ENCODE measurements at regions not wholly inside any gene's neighbourhood (a gene's known extent, or its start where the extent isn't known, plus 50 kb on each side); places are given as distances from the start of the nearest gene placed in this dataset.

DNA sequence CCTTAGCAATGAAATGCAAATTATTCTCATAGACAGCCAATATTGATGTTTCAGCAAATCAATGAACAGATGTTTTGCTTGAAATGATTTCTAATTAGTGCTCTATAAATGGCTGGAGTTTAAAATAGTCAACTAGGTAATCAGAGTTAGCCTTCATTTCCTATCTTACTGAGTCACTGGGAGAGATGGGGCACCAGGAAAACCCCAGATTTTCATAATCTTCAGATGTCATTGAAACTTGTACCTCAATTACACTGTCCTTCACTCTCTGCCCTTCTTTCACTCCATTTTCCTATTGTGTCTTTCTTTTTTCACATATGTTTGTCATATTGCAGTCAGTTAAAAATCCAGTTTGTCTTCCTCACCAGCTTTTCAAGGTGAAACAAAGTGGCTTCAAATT is 92.7 kb downstream of the C12orf75 start:
- intact Hi-C loops (cut with DNase I): loop anchor here (5.0 kb wide), 1 partner anchor 714 kb away; the partner anchor contains the start of gene NUAK1
- Histone ChIP-seq H3K9me3 (no peaks in the 10 kb centered on the region), H3K36me3 (no peaks in the 10 kb centered on the region), H3K4me3 (no peak overlapping the region), H3K27ac (no peak overlapping the region), H3K4me1 (no peaks in the 10 kb centered on the region), H3K27me3 (no peaks in the 10 kb centered on the region), H3K9ac (ENCODE audit: low read depth in 2 of 2, low read length in 2 of 2) (no peak overlapping the region)
- TF ChIP-seq, protein P1, sequence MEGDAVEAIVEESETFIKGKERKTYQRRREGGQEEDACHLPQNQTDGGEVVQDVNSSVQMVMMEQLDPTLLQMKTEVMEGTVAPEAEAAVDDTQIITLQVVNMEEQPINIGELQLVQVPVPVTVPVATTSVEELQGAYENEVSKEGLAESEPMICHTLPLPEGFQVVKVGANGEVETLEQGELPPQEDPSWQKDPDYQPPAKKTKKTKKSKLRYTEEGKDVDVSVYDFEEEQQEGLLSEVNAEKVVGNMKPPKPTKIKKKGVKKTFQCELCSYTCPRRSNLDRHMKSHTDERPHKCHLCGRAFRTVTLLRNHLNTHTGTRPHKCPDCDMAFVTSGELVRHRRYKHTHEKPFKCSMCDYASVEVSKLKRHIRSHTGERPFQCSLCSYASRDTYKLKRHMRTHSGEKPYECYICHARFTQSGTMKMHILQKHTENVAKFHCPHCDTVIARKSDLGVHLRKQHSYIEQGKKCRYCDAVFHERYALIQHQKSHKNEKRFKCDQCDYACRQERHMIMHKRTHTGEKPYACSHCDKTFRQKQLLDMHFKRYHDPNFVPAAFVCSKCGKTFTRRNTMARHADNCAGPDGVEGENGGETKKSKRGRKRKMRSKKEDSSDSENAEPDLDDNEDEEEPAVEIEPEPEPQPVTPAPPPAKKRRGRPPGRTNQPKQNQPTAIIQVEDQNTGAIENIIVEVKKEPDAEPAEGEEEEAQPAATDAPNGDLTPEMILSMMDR (IDR thresholded peaks at IDR 0.05): no peak
- no peak for DNase-seq

DNA sequence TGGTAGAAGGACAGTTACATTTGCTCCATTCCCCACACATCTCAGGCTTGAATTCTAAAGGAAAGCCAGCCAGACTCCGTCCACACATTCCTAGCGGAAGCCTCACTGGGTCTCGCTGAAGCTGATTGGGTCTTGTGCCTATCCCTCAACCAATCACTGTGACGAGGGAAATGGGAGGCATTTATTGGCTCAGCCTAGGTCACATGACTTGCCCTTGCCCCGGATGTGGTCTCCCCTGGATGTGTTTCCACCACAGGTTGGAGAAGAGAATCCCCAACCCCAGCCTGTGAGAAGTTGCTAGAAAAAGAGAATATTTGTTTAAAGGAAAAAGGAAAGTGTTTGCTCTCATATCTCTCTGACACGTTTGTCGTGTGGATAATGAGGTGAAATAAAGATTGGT is 93.4 kb downstream of the C12orf75 start:
- TF ChIP-seq, protein P1 (IDR thresholded peaks at IDR 0.05): no peak
- Histone ChIP-seq H3K4me1 (no peaks in the 10 kb centered on the region), H3K9me3 (no peaks in the 10 kb centered on the region), H3K4me3 (no peak overlapping the region), H3K27ac (no peak overlapping the region), H3K9ac (ENCODE audit: low read depth in 2 of 2, low read length in 2 of 2) (no peak overlapping the region), H3K27me3 (no peaks in the 10 kb centered on the region), H3K36me3 (no peaks in the 10 kb centered on the region)
- intact Hi-C loops (cut with DNase I): loop anchor here (5.0 kb wide), 1 partner anchor 713 kb away; the partner anchor contains the start of gene NUAK1
- no peak for DNase-seq

DNA sequence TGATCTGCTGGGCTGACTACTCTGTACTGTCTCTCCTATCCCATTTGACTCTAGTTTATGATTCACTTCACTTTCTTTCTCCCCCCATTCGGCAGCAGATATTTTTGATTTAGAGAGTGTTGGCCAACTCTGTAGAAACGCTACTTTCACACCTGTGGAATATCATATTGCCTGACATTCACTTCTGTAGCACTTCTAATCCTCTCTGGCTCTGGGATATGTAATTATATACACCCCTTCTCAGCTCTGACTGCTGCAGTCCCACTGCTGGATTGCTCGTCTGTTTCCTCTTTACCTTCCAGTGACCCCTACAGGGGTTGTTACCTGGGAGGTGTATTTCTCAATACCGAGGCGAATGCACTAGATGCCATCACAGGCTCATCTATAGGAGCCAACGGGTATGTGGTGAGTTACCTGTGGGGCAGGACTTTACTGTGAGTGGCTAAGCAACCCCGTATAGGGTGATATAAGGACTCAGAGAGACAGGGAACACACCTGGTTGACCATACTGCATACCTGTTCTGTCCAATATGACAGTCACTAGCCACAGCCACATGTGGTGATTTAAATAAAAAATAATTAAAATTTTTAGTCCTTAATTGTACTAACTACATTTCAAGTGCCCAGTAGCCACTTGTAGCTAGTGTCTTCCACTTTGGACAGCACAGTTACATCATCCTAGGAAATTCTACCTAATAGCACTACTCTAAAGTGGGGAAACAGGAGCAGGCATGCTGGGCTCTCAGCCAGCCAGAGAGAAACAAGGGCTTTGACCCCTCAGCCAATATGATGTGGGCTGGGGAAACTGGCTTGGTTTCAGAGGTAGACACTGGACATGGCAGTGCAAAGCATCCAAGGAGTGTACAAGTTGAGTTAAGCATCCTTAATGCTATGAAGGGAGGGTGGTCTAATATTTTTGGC is 95.0 kb downstream of the C12orf75 start:
- TF ChIP-seq, protein P1 (IDR thresholded peaks at IDR 0.05): no peak
- H3K36me3 ChIP-seq: no peaks in the 10 kb centered on the region
- no peak overlapping the region for H3K4me3 ChIP-seq
- H3K4me1 ChIP-seq: no peaks in the 10 kb centered on the region
- H3K9ac ChIP-seq (ENCODE audit: low read depth in 2 of 2, low read length in 2 of 2): no peak overlapping the region
- DNase-seq: no peak
- H3K9me3 ChIP-seq: no peaks in the 10 kb centered on the region
- intact Hi-C loops (cut with DNase I): no loop called here
- no peak overlapping the region for H3K27ac ChIP-seq
- H3K27me3 ChIP-seq: no peaks in the 10 kb centered on the region

DNA sequence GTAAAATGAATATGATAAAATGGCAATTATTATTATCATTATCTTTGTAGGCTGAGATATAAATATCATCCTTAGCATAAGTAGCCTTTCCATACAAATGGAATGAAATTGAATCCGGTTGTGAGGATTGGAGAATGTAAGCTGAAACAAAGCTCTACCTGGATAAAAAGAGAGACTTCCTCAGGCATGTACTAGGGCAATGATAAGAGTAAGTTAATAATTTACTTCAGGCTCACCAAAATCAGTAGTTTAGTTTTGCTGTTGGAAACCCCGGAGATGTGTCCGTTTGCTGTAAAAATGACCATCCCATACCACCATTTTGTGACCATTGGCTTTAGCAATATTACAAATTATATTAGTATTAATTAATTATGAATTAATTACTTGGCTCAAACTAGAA is 96.3 kb downstream of the C12orf75 start:
- TF ChIP-seq, protein P1 (IDR thresholded peaks at IDR 0.05): no peak
- H3K9ac ChIP-seq (ENCODE audit: low read depth in 2 of 2, low read length in 2 of 2): no peak overlapping the region
- intact Hi-C loops (cut with DNase I): no loop called here
- H3K36me3 ChIP-seq: no peaks in the 10 kb centered on the region
- no peaks in the 10 kb centered on the region for H3K4me1 ChIP-seq
- no peak overlapping the region for H3K27ac ChIP-seq
- H3K27me3 ChIP-seq: no peaks in the 10 kb centered on the region
- H3K4me3 ChIP-seq: no peak overlapping the region
- no peak for DNase-seq
- no peaks in the 10 kb centered on the region for H3K9me3 ChIP-seq

DNA sequence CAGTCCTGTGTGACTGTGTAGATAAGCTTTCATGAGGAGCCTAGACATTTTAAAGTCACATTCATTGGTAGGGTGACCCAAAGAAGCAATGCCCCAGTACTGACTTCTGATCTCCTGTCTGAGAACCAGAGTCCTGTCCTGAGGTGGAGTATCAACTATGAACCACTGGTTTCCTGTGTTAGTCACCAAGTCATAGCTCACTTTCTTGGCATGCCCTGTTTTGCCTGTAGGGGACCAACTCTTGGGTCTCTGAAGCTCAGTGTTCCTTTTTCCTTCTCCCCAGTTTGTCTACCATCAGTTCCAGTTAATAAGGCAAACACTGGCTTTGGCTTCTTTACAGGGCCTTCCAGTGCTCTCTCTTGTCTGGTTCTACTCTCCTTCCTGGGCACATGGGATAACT is 97.4 kb downstream of the C12orf75 start:
- H3K4me1 ChIP-seq: no peaks in the 10 kb centered on the region
- no peak overlapping the region for H3K4me3 ChIP-seq
- H3K9ac ChIP-seq (ENCODE audit: low read depth in 2 of 2, low read length in 2 of 2): no peak overlapping the region
- no peak for DNase-seq
- TF ChIP-seq, protein P1 (IDR thresholded peaks at IDR 0.05): no peak
- intact Hi-C loops (cut with DNase I): no loop called here
- H3K27me3 ChIP-seq: no peaks in the 10 kb centered on the region
- no peak overlapping the region for H3K27ac ChIP-seq
- no peaks in the 10 kb centered on the region for H3K9me3 ChIP-seq
- H3K36me3 ChIP-seq: no peaks in the 10 kb centered on the region

Measured in colonic mucosa (tissue), 4 donors.